Activated CD4-positive, alpha-beta T cell treated with anti-CD3 and anti-CD28 coated beads for 36 hours (primary cell): ENCODE measurements at regions not wholly inside any gene's neighbourhood (a gene's known extent, or its start where the extent isn't known, plus 50 kb on each side); places are given as distances from the start of the nearest gene placed in this dataset.

Source experiments
- ATAC-seq: fragments of 200-7000 bp; cut with Tn5 transposase; one replicate; pipeline ENCODE4 v1.10.0; 2021; ENCODE audit warnings: mild to moderate bottlenecking, moderate library complexity
- CTCF ChIA-PET: fragments of 350-600 bp; sonication (Branson Sonifier 250); formaldehyde crosslinking; loops from one replicate; lab custom pipeline; 2021; ENCODE audit warnings: antibody characterized with exemption; lab: Charles Lee
- POLR2A ChIA-PET: fragments of 350-600 bp; sonication (Branson Sonifier 250); formaldehyde crosslinking; loops from one replicate; lab custom pipeline; 2021; ENCODE audit warnings: antibody characterized with exemption, inconsistent platforms; lab: Charles Lee
- DNase-seq: peaks from one replicate; pipeline ENCODE4 v3.0.0-alpha.2; 2020
- H3K27ac Mint-ChIP-seq: one replicate; pipeline ENCODE4 v1.8.0; 2021; ENCODE audit warnings: mixed read lengths
- H3K27me3 Mint-ChIP-seq: one replicate; pipeline ENCODE4 v1.8.0; 2021; ENCODE audit warnings: mixed read lengths
- H3K36me3 Mint-ChIP-seq: one replicate; pipeline ENCODE4 v1.8.0; 2021; ENCODE audit warnings: low read depth, mixed read lengths
- H3K4me1 Mint-ChIP-seq: one replicate; pipeline ENCODE4 v1.8.0; 2021; ENCODE audit warnings: mixed read lengths
- H3K4me3 Mint-ChIP-seq: one replicate; pipeline ENCODE4 v1.8.0; 2021; ENCODE audit warnings: mild to moderate bottlenecking, moderate library complexity, mixed read lengths
- H3K9me3 Mint-ChIP-seq: one replicate; pipeline ENCODE4 v1.8.0; 2021; ENCODE audit warnings: low read depth, mixed read lengths
- intact Hi-C, 2 experiments: fragments of 100-400 bp; cut with DNase I in 1 of 2; cut with micrococcal nuclease in 1 of 2; formaldehyde crosslinking; loops; one replicate each; pipeline versions ENCODE4 v1.14.2 to v1.15.1; 2022 to 2024; cut with DNase I, micrococcal nuclease

DNA sequence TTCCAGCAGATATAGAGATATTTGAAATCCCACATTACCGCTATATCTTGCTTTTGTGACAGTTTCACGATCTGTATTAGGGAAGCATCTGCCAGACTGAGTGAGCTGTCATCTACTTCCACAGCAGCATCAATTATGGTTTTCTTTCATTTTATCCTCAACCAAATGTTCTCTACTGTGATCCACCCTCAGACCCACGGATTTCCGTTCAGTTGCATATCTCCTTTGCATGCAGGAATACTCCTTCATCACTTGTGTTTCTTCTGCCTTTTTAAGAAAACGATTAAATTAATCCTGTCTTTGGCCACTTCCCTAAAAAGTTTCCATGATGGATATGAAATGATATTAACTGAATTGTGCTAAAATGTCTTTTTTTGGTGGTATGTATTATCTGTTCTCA lies 262.1 kb upstream of the ADGRB3 start:
- Mint-ChIP-seq H3K9me3 (peaks cover 10% of the 10 kb centered on the region), H3K4me3 (no peak overlapping the region), H3K27ac (no peak overlapping the region), H3K4me1 (no peaks in the 10 kb centered on the region), H3K36me3 (no peaks in the 10 kb centered on the region), H3K27me3 (no peaks in the 10 kb centered on the region)
- intact Hi-C loops: no loop called here
- CTCF ChIA-PET: no interaction called here
- ATAC-seq (no peak), DNase-seq (no peak)
- POLR2A ChIA-PET: no interaction called here

DNA sequence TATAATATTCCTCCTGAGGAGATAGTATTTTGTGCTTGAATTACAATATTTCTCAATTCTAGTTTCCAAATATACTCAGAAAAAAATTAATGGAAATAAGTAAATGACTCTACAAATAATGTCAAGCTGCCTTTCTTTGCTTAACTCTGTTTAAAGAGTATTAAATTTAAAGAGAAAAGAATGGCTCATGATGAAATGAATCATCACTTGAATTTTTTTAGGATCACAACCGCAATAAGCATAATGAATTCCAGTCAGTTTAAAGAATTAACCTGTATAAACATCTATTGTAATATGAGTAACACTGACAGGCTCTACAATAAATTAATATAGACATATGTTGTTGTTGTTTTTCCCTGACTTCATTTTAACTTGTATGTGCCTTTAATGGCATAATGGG lies 266.2 kb upstream of the ADGRB3 start:
- intact Hi-C loops: no loop called here
- H3K9me3 Mint-ChIP-seq: peaks cover 17% of the 10 kb centered on the region
- no peak for ATAC-seq
- H3K36me3 Mint-ChIP-seq: peaks cover 2% of the 10 kb centered on the region
- no peak overlapping the region for H3K27ac Mint-ChIP-seq
- no peaks in the 10 kb centered on the region for H3K27me3 Mint-ChIP-seq
- H3K4me3 Mint-ChIP-seq: no peak overlapping the region
- ChIA-PET CTCF (no interaction called here), POLR2A (no interaction called here)
- DNase-seq: no peak
- H3K4me1 Mint-ChIP-seq: no peaks in the 10 kb centered on the region

DNA sequence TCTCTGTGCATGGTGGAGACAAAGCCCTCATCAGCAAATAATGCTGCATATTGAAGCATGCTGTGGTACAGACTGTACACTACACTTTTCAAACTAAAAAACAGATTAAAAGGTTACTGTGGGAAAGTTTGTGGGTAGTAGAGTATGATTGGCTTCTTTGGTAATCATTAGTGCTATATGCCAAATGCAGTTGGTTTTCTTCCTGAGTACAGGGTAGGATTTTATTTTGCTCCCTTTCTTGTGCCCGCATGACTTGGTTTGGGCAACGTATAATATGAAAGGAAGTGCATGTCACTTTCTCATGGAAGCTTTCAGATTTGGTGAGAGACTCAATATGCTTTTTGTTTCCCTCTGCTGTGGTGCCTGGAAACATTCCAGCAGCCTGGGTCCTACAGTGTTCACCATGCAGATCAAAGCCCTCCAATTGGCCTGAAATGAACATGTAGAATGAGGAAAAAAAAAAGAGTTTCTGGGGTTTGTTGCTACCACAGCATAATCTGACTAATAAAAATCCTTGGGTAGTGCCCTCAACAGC lies 270.7 kb upstream of the ADGRB3 start:
- ChIA-PET CTCF (interaction anchor here (0.6 kb wide), 1 partner anchor 1748 kb away, joined by 3 read pairs; no protein-coding TSS in a partner anchor), POLR2A (no interaction called here)
- Mint-ChIP-seq H3K27me3 (no peaks in the 10 kb centered on the region), H3K9me3 (peaks cover 10% of the 10 kb centered on the region), H3K36me3 (peaks cover 2% of the 10 kb centered on the region), H3K4me1 (no peaks in the 10 kb centered on the region), H3K27ac (no peak overlapping the region), H3K4me3 (no peak overlapping the region)
- no peak for ATAC-seq
- DNase-seq: no peak
- intact Hi-C loops: no loop called here

DNA sequence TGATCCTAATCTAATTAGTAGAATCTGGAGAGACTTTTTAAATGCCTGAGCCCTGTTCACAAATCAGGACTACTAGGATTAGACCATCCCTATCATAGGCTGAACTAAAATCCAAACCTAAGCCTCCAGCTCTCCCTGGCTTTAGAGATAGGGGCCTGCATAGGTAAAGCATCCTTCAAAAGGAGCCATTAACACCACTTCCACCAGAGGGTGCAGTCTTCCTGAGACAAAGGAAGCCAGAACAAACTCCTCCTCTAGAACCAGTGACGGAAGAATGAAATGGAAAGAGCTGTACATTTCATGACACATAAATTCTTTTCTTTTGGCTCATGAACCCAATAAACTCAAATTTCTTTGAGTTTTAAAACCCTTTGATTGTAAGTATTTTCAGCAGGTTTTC lies 291.2 kb upstream of the ADGRB3 start:
- Mint-ChIP-seq H3K9me3 (peaks cover 6% of the 10 kb centered on the region), H3K27me3 (no peaks in the 10 kb centered on the region), H3K4me1 (no peaks in the 10 kb centered on the region), H3K27ac (no peak overlapping the region), H3K36me3 (no peaks in the 10 kb centered on the region), H3K4me3 (no peak overlapping the region)
- intact Hi-C loops: loop anchor here in 1 of 2 experiments (10.0 kb wide), 1 partner anchor 1761 kb away; no protein-coding TSS in a partner anchor
- ATAC-seq (no peak), DNase-seq (peak; percentile 24)
- POLR2A ChIA-PET: no interaction called here
- CTCF ChIA-PET: interaction anchor here (1.7 kb wide), 1 partner anchor 13 kb away, joined by 5 read pairs; no protein-coding TSS in a partner anchor

DNA sequence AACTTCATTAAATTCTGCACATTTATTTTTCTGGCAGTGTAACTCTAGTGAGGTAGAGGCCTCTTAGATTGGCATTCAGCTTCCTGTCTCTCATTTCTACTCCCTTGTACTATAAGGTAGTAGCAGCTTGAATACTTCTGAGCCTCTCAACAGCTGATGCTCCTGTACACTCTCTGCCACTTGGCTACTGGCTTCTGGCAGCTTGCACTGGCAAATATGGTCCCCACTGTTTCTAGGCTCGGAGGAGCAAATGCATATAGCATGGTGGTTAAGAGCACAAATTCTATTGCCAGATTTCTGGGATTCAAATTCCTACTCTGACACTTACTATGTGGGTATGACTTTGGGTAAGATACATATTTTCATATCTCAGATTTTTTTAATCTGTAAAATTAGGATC lies 292.8 kb upstream of the ADGRB3 start:
- CTCF ChIA-PET: no interaction called here
- H3K27me3 Mint-ChIP-seq: no peaks in the 10 kb centered on the region
- H3K4me1 Mint-ChIP-seq: no peaks in the 10 kb centered on the region
- no peak for ATAC-seq
- POLR2A ChIA-PET: no interaction called here
- peaks cover 3% of the 10 kb centered on the region for H3K9me3 Mint-ChIP-seq
- intact Hi-C loops: loop anchor here in 1 of 2 experiments (10.0 kb wide), 1 partner anchor 1763 kb away; no protein-coding TSS in a partner anchor
- no peak for DNase-seq
- H3K4me3 Mint-ChIP-seq: no peak overlapping the region
- no peak overlapping the region for H3K27ac Mint-ChIP-seq
- no peaks in the 10 kb centered on the region for H3K36me3 Mint-ChIP-seq

DNA sequence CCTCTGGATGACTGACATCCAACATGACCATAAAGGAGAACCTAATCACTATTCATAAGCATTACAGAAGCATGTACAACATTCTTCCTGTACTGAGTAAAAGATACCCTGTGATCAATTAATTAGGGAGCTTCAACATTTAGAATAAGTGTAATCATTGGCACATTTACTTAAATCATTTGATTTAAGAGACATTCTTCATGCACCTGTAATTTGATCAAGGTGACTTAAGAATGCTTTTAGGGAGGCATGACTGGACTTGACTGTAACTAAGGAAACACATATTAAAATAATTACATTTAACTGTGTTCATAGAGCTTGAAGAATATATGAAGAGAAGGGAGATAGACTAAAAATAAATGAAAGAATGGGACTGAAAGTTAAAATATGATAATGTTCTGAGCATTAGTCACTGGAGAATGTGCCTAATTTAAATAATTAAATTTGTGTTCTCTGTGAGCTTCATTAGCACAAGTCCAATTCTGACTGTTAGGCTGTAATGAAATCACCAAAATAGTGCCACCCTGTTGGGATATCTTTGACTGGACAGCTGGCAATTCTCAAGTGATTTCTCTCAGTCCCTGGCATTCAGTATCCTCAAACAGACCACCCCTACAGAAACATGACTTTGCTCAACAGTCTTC lies 295.5 kb upstream of the ADGRB3 start:
- ChIA-PET POLR2A (no interaction called here), CTCF (interaction anchor here (0.5 to 1.6 kb wide), 2 partner anchors 8 to 298 kb away, joined by 3 to 8 read pairs; no protein-coding TSS in a partner anchor)
- intact Hi-C loops: loop anchor here in 1 of 2 experiments (10.0 kb wide), 1 partner anchor 1765 kb away; no protein-coding TSS in a partner anchor

DNA sequence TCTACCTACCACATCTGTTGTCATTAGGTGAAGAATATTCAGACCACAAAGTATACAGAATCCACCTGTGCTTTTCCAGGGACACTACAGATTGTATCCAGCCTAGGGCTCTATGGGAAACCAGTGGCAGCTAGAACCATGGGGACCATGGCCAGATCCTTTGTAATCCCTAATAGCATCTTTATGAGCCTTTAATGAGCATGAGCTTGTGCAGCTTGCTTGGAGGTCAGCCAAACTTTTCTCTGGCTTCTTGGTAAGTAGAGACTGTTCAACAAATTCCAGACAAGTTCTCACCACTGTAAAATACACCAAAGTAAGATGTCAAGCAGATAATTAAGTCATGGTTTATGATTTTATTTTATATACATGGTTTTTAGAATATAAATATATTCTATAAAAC lies 301.6 kb upstream of the ADGRB3 start:
- DNase-seq: no peak
- no peak overlapping the region for H3K27ac Mint-ChIP-seq
- no peaks in the 10 kb centered on the region for H3K36me3 Mint-ChIP-seq
- no peak for ATAC-seq
- H3K9me3 Mint-ChIP-seq: peaks cover 2% of the 10 kb centered on the region
- H3K27me3 Mint-ChIP-seq: no peaks in the 10 kb centered on the region
- ChIA-PET POLR2A (no interaction called here), CTCF (no interaction called here)
- no peaks in the 10 kb centered on the region for H3K4me1 Mint-ChIP-seq
- intact Hi-C loops: no loop called here
- H3K4me3 Mint-ChIP-seq: no peak overlapping the region

More for the DNA sequence above, 295.5 kb upstream of the ADGRB3 start:
- Mint-ChIP-seq H3K36me3 (no peaks in the 10 kb centered on the region), H3K27me3 (no peaks in the 10 kb centered on the region), H3K4me3 (no peak overlapping the region), H3K4me1 (no peaks in the 10 kb centered on the region), H3K9me3 (peaks cover 2% of the 10 kb centered on the region), H3K27ac (no peak overlapping the region)
- ATAC-seq (no peak), DNase-seq (no peak)

DNA sequence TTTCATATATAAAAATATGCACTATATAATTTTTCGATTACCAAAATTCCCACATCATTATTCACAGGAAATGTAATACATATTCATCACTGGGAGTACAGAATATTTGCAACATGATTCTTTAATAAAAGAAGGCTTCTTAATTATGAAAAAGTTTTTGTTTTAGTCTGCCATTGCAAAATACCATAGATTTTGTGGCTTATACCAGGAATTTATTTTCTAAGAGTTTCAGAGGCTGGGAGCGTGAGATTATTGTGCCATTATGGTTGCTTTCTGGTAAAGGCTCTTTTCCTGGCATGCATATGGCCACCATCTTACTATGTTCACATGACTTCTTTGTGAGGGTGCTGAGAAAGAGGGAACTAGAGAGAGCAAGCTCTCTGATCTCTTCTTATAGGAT lies 306.9 kb upstream of the ADGRB3 start:
- CTCF ChIA-PET: interaction anchor here (0.6 kb wide), 1 partner anchor 10 kb away, joined by 3 read pairs; no protein-coding TSS in a partner anchor
- no peaks in the 10 kb centered on the region for H3K36me3 Mint-ChIP-seq
- ATAC-seq (no peak), DNase-seq (no peak)
- H3K9me3 Mint-ChIP-seq: no peaks in the 10 kb centered on the region
- intact Hi-C loops: no loop called here
- no peak overlapping the region for H3K27ac Mint-ChIP-seq
- H3K27me3 Mint-ChIP-seq: no peaks in the 10 kb centered on the region
- no peak overlapping the region for H3K4me3 Mint-ChIP-seq
- H3K4me1 Mint-ChIP-seq: no peaks in the 10 kb centered on the region
- POLR2A ChIA-PET: no interaction called here

DNA sequence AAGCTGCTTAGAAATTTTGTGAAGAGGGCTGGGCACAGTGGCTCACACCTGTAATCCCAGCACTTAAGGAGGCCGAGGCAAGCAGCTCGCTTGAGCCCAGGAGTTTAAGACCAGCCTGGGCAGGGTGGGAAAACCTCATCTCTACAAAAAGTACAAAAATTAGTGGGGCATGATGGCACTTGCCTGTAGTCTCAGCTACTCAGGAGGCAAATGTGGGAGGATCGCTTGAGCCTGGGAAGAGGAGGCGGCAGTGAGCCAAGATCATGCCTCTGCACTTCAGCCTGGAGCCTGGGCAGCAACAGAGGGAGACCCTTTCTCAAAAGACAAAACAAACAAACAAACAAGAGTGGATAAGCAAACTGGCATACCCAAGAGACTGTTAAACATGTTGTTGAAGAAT lies 308.3 kb upstream of the ADGRB3 start:
- DNase-seq (no peak), ATAC-seq (no peak)
- no peaks in the 10 kb centered on the region for H3K27me3 Mint-ChIP-seq
- POLR2A ChIA-PET: no interaction called here
- no peak overlapping the region for H3K27ac Mint-ChIP-seq
- H3K36me3 Mint-ChIP-seq: no peaks in the 10 kb centered on the region
- H3K4me1 Mint-ChIP-seq: no peaks in the 10 kb centered on the region
- intact Hi-C loops: no loop called here
- CTCF ChIA-PET: no interaction called here
- no peaks in the 10 kb centered on the region for H3K9me3 Mint-ChIP-seq
- no peak overlapping the region for H3K4me3 Mint-ChIP-seq

DNA sequence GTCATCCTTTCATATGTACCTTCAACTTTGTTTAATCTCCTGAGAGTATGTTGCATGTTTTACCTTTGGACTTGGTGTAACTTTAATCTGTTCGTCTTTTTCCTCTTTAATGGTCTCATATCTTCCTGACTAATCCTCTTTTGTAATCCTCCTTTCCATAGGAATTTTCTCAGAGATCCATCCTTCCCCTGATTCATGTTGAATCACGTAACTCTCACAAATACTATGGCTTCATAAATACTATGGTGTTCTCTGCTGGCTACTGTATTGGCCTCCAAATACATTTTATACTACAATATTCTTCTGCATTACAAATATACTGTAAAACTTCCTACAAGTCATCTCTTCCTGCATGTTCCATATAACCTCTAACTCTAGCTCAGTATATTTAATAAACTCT lies 317.7 kb upstream of the ADGRB3 start:
- no peak for ATAC-seq
- Mint-ChIP-seq H3K4me1 (no peaks in the 10 kb centered on the region), H3K4me3 (no peak overlapping the region), H3K27ac (no peak overlapping the region), H3K36me3 (no peaks in the 10 kb centered on the region), H3K9me3 (peaks cover 12% of the 10 kb centered on the region), H3K27me3 (no peaks in the 10 kb centered on the region)
- ChIA-PET POLR2A (no interaction called here), CTCF (no interaction called here)
- intact Hi-C loops: no loop called here
- no peak for DNase-seq

DNA sequence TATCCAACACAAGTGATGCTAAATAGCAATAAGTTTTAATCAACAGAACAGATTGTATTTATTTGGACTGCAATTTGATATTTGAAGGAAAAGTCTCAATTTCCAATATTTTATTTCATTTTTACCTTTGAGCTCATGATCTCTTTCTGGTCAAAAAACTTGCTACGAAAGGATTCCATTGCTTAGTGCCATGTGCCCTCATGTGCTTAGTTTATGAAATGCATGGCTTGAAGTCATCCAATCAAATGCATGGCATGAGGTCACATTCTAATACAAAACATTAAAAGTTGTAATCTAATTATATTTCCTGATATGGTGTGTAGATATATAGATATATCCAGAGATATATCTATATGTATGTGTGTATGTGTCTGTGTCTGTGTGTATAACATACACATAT lies 321.2 kb upstream of the ADGRB3 start:
- no peaks in the 10 kb centered on the region for H3K27me3 Mint-ChIP-seq
- no peak for ATAC-seq
- H3K4me1 Mint-ChIP-seq: no peaks in the 10 kb centered on the region
- no peak overlapping the region for H3K4me3 Mint-ChIP-seq
- H3K27ac Mint-ChIP-seq: no peak overlapping the region
- POLR2A ChIA-PET: no interaction called here
- H3K9me3 Mint-ChIP-seq: peaks cover 7% of the 10 kb centered on the region
- no peak for DNase-seq
- CTCF ChIA-PET: no interaction called here
- intact Hi-C loops: no loop called here
- H3K36me3 Mint-ChIP-seq: no peaks in the 10 kb centered on the region

DNA sequence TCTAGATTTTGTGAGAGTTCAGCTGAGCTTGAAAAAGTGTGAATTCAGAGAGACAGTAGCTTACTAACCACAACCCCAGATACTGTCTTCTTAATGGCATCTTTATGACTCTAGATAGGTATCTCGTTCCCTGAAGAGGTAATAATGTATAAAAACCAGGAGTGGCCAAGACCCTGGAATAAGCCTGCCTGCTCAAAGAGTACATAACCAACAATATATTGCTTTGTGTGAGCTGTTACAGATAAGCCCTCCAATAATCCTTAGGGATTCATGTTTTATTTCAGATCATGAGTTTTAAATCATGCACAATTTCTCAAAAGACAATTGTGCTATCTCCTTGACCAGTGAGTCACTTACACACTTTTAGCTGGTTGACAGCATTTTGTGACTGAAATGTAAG lies 327.8 kb upstream of the ADGRB3 start:
- Mint-ChIP-seq H3K4me3 (no peak overlapping the region), H3K27me3 (no peaks in the 10 kb centered on the region), H3K4me1 (no peaks in the 10 kb centered on the region), H3K9me3 (peaks cover 12% of the 10 kb centered on the region), H3K27ac (no peak overlapping the region), H3K36me3 (no peaks in the 10 kb centered on the region)
- DNase-seq (no peak), ATAC-seq (no peak)
- CTCF ChIA-PET: no interaction called here
- POLR2A ChIA-PET: no interaction called here
- intact Hi-C loops: no loop called here
